ENCODE measurements at regions not wholly inside any gene's neighbourhood (a gene's known extent, or its start where the extent isn't known, plus 50 kb on each side); places are given as distances from the start of the nearest gene placed in this dataset.

GRCh38 chr20:11555510-11555909 is 362.2 kb upstream of the BTBD3 start:
- no peak overlapping the region for H3K4me3 ChIP-seq
- no peaks in the 10 kb centered on the region for H3K4me1 ChIP-seq
- no peak for DNase-seq
- TF ChIP-seq CTCF (IDR thresholded peaks at IDR 0.05): no peak
- no peak for TF ChIP-seq POLR2A (IDR thresholded peaks at IDR 0.05)
- no peak overlapping the region for H3K27ac ChIP-seq
- no peaks in the 10 kb centered on the region for H3K36me3 ChIP-seq
- WGBS, 2 donors: 82 to 83% methylated on average over 2 of the region's 2 CpGs
- no peaks in the 10 kb centered on the region for H3K9me3 ChIP-seq
- no peaks in the 10 kb centered on the region for H3K27me3 ChIP-seq
- intact Hi-C loops (cut with DNase I): no loop called here

- no peaks in the 10 kb centered on the region for H3K36me3 ChIP-seq
- intact Hi-C loops (cut with DNase I): no loop called here
- H3K4me3 ChIP-seq: no peak overlapping the region
- TF ChIP-seq POLR2A (IDR thresholded peaks at IDR 0.05): no peak
- TF ChIP-seq CTCF (IDR thresholded peaks at IDR 0.05): no peak
- H3K9me3 ChIP-seq: no peaks in the 10 kb centered on the region
- H3K27me3 ChIP-seq: no peaks in the 10 kb centered on the region
- H3K27ac ChIP-seq: no peak overlapping the region
- H3K4me1 ChIP-seq: no peaks in the 10 kb centered on the region
- 48 to 65% methylated on average over 2 of the region's 2 CpGs for WGBS, 2 donors
- no peak for DNase-seq
Measured at GRCh38 chr20:11556410-11556809, 361.3 kb upstream of the BTBD3 start.

- Histone ChIP-seq H3K4me3 (no peak overlapping the region), H3K27me3 (no peaks in the 10 kb centered on the region), H3K36me3 (no peaks in the 10 kb centered on the region), H3K27ac (no peak overlapping the region), H3K4me1 (no peaks in the 10 kb centered on the region), H3K9me3 (no peaks in the 10 kb centered on the region)
- intact Hi-C loops (cut with DNase I): no loop called here
- 84 to 93% methylated on average over 5 of the region's 5 CpGs for WGBS, 2 donors
- DNase-seq: no peak
- TF ChIP-seq POLR2A (IDR thresholded peaks at IDR 0.05): no peak
- TF ChIP-seq CTCF (IDR thresholded peaks at IDR 0.05): no peak
Measured at GRCh38 chr20:11564491-11564890, 353.2 kb upstream of the BTBD3 start.

- no peaks in the 10 kb centered on the region for H3K9me3 ChIP-seq
- TF ChIP-seq CTCF (IDR thresholded peaks at IDR 0.05) (no peak), POLR2A (IDR thresholded peaks at IDR 0.05) (no peak)
- H3K27ac ChIP-seq: no peak overlapping the region
- H3K36me3 ChIP-seq: no peaks in the 10 kb centered on the region
- H3K4me1 ChIP-seq: no peaks in the 10 kb centered on the region
- intact Hi-C loops (cut with DNase I): no loop called here
- H3K4me3 ChIP-seq: no peak overlapping the region
- peaks cover 0 to 12% (median 0%) of the 10 kb centered on the region in 4 donors for H3K27me3 ChIP-seq
- WGBS, 2 donors: 60 to 64% methylated on average over 4 to 5 of the region's 5 CpGs
- DNase-seq: no peak
Measured at GRCh38 chr20:11569163-11569562, 348.5 kb upstream of the BTBD3 start.

GRCh38 chr20:11573507-11573906 is 344.2 kb upstream of the BTBD3 start:
- Histone ChIP-seq H3K4me1 (no peaks in the 10 kb centered on the region), H3K9me3 (no peaks in the 10 kb centered on the region), H3K36me3 (no peaks in the 10 kb centered on the region), H3K27me3 (peaks cover 0 to 12% (median 0%) of the 10 kb centered on the region in 4 donors), H3K4me3 (no peak overlapping the region), H3K27ac (no peak overlapping the region)
- no peak for TF ChIP-seq POLR2A (IDR thresholded peaks at IDR 0.05)
- TF ChIP-seq CTCF (IDR thresholded peaks at IDR 0.05): no peak
- 66 to 76% methylated on average over 4 of the region's 4 CpGs for WGBS, 2 donors
- intact Hi-C loops (cut with DNase I): no loop called here
- no peak for DNase-seq
